CD4-positive, alpha-beta T cell treated with Interleukin-15 for 1 hour (primary cell): ENCODE measurements at regions not wholly inside any gene's neighbourhood (a gene's known extent, or its start where the extent isn't known, plus 50 kb on each side); places are given as distances from the start of the nearest gene placed in this dataset.

Experiments used
- DNase-seq: peaks from one replicate; pipeline ENCODE4 v3.0.0-alpha.2; 2020

DNA sequence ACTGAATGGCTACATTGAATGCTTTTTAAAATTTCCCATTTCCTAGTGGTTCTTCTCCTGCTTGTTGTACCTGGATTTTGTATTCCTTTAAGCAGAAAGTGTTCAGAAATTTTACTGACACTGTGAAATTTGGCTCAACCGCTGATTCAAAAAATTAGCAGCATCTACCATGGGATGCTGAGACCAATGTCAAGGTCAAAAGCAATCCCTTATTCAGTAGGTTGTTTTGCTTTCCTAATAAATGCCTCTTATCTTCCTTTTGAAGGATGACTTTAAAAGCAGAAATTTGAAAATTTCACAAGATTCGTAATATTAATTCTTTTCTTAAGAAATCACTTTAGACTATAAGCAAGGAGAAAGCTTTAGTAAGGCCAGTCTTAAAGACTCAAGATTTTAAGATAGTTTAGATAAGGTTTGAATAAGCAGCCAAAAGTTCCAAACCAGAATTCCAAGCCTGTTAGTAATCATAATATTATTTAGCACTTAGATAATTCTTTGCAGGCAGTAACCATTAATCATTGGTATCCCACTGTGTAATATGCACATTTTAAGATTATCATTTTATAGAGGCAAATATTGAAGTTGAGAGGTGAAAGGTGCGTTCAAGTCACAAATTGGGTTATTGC is 508.8 kb downstream of the ANKRD50 start:
- no peak for DNase-seq

DNA sequence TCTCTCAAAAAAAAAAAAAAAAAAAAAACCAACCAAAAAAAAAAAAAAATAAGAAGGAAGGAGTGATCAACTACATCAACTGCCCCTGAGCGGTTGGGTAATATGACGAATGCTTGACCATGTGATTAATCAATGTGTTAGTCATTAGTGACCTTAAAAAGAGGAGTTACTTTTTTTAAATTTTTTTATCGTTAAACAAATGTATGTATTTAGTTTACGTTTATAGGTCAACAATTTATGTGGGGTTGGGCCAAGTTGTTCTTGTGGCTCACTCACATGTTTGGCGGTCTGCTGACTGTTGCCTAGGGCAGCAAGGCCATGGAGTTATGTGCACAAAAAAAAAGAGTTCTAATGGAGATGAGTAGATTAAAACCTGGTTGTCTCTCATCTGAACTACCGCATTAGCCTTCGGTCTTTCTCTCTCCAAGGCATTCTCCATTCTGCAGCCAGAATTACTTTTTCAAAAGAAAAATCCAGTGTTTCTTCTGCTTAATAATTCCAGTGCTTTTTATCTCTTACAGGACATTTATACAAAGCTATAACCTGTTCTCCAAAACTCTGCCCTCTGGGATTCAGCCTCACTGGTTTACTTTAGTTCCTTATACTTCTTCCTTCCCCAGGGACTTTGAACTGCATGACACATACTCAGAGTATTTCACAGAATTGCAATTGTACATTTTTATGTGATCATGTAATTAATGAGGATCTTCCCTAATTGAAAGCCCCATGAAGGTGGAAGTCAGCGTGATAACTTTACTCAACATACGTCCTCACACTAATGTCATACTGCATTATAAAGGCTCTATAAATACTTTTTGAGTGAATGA is 505.5 kb downstream of the ANKRD50 start:
- DNase-seq: no peak

DNA sequence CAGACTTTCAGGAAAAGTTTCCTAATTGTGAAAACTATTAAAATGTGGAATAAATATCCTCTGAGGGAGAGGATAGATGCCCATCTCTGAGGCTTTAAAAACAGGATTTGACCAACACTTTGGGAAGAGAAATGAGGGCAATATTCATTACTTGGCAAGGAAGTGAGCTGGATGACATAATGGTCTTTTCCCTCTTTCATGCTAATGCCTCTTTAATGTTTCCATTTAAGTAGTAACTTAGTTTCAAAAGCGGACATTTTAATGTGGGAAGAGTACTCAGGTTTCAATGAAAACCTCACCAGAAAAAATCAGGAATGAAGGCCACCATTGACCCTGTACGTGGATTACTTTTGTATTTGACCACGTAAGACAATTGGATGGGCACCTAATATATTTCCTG is 503.3 kb downstream of the ANKRD50 start:
- no peak for DNase-seq

DNA sequence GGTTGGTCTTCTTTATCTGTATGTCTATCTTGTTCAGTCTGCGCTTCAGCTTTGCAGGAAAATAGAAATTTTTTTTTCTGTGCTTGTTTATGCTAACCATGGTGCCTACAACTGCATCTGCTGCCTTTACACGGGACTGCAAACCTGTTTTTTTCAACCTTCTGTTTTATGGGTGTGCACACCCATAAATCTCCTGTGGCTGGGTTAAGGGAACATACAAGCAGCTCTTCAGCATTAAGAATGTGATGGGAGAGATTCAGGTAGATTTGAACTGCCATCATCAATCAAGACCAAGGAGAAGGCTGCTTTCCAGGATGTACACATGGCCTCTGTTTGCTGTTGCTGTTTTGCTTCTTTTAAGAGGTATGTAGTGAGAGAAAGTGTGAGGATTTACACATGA is 502.9 kb downstream of the ANKRD50 start:
- no peak for DNase-seq

DNA sequence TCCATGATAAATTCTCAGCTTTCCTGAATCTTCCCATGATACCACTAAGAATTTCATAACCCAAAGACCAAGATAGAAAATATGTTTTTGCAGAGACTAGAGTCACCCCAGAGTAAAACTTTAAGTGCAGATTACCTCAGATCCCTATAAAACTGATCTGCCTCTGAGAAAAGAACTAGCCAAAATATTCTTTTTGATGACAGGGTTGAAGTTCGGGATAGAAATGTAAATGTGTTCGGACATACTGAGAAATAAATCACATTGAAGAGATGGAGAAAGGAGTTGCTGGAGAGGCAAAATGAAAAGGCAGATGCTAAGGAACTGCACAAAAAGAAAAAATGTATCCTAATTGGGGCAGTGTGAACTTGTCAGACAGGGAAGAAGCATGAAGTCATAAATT is 501.8 kb downstream of the ANKRD50 start:
- DNase-seq: no peak

DNA sequence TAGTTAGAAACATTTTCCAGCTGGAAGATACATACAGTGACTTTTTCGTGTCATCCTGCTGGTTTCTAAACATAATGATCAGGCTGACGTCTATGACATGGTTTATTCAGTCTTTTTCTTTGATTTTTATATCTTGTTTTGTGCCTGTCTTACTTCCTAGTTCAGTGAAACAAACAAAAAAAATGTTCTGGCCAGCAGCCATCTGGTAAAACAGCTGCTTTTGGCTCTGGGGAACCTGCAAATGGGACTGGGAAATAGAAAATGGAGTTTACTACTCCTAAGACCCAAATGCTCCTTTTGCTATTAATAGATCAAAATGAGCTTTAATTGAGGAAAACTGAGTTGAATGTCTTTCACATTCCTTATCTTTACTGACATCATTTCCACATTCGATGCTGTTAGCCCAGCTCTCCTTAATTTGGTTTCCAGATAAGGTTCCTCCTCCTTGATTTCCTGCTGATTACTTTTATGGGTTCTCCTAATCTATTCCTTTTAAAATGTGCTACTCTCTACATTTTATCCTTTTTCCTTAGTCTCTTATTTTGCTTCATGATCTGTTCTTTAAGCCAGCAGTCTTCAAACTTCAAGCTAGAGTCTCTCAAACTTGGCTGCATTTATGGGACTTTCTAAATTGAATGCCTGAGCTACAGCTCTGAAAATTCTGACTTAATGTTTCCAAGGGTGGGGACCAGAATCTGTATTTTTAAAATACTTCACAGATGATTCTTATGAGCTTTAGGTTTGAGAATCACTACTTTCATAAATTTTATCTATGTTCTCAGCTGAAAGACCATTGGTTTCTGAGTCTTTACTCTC is 499.5 kb downstream of the ANKRD50 start:
- no peak for DNase-seq

DNA sequence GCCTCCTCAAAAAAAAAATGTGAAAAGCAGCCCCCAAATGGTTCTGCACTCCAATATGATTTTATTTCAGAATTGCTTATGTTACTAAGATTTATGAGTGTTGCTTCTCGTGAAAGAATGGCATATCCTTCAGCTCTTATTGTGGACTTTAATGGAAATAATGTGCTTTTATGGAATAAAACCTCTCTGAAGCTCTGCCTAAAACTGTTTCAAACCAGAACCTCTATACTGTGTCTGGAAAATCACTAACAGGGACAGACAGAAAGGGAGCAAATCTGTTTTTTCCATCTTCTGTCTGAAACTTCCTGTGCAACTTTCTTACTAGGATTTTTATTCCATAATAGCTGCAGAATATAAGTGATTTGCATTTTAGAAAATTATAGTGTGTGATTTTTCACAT is 493.1 kb downstream of the ANKRD50 start:
- no peak for DNase-seq

DNA sequence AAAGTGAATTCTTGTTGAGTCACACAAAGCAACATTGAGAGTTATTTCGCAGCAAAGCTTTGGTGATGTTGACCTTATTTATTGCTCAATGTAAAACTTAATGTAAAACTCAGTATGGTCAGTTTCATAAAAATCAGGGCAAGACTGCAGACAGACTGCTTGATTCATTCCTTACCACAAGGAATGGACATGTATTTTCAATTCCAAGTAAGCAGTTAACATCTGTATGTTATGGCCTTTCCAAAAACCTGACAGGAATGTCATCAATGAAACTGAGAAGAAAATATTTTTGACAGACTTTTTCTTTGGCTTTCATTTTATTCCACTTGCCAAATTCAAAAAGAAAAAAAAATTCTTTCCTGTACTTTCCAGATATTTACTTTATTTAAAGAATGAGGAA is 488.3 kb downstream of the ANKRD50 start:
- no peak for DNase-seq

DNA sequence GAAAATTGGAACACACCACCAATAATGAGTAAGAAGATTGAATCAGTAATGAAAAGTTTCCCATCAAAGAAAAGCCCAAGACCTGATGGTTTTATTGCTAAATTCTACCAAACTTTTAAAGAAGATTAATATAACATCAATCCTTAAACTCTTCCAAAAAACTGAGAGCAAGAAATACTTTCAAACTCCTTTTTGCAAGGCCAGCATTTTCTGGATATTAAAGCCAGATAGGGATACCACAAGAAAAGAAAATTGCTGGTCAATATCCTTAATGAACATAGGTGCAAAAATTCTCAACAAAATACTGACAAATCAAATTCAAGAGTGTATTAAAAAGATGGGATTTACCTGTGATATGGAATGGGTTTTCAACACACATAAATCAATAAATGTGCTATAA is 484.6 kb downstream of the ANKRD50 start:
- DNase-seq: no peak

DNA sequence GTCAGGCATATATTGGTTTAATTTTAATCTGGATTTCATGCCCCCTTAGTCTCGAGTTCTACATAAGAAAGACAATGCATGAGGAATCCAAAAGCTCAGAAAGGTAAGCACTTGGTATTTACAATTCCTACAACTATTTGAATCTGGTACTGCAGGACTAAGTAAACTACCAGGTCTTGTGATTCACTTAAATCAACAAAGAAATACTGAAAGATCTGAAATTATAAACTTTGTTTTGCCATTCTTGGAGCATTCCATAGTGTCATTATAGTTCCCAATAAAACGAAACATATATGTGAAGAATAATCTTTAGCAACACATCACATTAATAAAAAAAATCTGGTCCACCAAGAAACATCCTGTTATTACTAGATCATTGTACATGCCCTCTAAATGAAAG is 482.3 kb downstream of the ANKRD50 start:
- DNase-seq: no peak

DNA sequence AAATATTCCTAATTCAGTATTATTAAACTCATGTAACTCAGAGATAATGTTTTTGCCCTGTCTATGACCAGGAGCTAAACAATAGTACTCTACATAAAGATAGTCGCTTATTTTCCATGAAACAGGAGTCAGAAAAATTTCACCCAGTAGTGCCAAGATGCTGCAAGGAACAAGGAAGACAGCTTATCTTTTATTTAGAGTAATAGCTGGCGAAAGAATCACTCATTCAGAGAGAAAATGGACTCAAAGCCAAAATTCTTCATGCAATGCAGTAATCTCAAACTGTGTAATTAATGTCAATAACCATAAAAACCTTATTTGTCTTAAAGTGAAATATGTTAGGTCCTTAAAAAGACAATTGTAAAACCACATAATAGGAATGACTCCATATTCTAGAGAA is 477.8 kb downstream of the ANKRD50 start:
- no peak for DNase-seq

DNA sequence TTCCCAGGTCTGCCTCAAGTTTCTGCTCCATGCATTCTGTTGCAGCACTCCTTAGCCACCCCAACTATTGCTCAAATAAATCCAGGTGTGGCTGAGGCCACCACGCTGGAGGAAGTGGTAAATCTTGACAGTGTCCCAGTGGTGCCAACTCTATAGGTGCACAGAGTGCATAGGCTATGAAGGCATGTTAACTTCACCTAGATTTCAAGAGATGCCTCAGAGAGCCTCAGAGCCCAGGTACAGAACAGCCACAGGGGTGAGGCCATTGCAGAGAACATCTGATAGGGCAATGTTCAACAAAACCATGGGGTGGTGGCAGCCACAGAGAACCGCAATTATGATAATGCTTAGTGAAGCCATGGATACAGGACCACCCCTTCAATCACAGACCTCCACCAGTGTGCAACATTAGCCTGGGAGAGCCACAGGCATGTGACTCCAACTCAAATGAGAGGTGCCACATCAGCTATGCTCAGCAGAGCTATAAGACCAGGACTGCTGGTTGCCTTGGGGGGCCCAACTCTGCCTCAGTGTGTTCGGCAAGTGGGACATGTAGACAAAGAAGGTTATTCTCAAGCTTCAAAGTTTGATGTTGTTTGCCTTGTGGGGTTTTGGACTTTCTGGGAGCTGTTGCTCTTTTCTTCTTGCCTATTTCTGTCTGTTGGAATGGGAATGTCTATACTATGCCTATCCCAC is 468.7 kb downstream of the ANKRD50 start:
- no peak for DNase-seq

DNA sequence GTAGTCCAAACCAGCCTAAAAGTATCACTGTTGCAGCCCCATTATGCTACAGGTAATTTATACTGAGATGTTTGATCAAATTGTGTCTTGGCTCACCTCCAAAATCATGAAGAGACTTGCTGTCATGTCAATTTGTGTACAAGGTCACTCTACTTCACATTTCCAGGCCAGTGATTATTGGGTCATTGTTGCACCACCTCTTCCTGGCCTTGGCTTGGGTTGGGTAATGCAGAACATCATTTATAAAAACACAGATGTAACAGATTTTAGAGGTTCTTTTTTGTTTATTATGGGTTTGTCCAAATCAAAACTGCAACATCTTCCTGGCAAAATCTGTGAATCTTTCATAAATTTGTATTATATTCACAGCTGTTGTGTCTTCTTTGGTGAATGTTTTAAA is 459.5 kb downstream of the ANKRD50 start:
- DNase-seq: no peak

DNA sequence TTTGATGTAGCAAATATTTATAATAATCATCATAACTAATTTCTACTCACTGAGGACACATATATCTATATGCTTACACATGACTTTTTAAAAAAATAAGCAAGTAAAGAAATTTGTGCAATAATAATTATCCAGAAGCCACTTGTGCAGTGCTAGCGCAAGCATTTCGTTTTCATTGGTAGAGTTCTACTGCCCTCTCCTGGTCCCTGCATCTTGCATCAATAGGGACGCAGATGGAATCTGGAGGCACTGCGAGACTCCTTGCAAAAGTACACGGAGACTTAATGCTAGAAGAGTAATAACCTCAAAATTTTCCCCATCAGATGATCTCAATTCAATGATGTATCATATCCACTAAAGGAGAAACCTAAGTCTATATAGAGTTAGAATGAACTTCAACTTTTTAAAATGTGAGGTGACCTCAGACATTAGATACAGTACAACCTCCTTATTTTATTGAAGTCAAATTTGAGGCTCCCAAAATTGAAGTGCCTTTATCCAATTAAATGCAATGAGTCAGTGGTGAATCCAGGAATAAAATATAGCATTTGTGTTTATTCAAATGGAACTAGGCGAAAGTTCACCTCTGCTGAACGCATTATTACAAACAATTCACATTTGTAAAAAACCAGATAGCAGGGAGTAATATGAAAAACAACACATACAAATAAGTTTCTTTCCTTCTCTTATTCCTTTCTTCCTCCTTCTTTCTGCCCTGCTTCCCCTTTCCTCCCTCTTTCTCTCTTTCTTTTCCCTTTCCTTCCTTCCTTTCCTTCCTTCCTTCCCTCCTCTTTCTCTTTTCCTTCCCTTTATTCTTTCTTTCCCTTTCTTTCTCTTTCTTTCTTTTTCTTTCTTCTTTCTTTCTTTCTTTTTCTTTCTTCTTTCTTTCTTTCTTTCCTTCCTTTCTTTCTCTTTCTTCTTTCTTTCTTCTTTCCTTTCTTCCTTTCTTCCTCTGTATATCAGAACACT is 450.0 kb downstream of the ANKRD50 start:
- no peak for DNase-seq

DNA sequence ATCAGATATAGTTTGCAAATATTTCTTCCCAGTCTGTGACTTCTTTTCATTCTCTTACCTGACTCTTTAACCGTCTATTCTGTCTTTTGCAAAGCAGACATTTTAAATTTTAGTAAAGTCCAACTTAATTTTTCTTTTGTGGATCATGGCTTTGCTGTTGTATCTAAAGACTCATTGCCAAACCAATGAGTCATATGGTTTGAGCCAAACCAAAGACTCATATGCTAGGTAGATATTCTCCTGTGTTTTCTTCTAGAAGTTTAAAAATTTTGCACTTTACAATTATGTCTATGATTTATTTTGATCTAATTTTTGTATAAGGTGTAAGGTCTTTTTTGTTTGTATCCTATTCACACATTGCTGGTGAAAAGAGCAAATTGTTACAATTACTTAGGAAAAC is 446.8 kb downstream of the ANKRD50 start:
- no peak for DNase-seq

DNA sequence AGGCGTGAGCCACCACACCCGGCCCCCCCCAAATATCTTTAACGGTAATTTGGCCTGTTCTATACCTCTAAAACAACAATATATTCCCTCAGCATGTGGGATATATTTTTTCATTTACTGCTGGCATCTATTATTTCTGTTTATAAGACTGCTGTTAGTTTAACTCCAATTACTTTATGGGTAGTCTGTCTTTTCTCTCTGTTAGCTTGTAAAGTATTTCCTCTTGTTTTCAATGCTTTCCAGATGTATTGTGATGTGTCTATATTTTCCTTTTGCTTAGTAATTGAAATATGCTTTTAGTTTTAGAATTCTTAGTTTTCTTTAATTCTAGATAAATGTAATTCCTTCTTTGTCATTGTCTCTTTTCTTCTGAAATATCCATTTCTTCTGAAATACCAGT is 445.8 kb downstream of the ANKRD50 start:
- DNase-seq: no peak

DNA sequence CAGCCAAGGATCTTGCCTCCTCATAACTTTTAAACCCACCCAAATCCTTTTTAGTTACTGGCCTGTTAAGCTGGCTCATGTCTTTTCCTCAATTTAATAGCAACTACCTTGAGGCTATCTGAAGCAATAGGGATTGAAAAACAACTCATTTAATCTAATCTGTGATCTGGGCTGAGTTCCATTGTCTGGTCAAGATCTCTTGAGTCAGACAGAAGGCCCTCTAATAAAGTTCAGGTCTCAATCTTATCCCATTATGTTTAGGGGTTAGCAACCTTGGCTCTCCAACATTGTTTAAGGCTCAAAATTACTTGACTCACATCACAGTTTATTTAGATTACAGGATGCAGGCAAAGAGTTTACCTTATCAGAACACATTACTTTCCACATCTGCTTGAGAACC is 436.1 kb downstream of the ANKRD50 start:
- DNase-seq: no peak

DNA sequence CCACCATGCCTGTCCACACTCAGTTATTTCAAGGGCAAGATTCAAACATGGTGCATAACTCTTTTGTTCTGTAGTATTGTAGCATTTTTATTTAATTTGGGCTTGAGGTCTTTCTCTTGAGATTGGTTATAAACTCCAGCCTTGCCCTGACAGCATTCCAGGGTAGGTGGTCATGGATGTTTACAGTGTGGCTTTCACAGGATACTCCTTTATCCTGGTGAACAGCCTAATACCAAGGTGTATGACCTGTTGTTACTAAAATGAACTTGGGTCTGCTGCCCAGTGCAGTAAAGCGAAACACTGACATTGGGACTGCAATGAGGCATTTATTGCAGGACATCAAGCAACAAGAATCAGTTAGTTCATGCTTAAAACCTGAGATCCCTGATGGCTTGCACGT is 434.8 kb downstream of the ANKRD50 start:
- DNase-seq: no peak

DNA sequence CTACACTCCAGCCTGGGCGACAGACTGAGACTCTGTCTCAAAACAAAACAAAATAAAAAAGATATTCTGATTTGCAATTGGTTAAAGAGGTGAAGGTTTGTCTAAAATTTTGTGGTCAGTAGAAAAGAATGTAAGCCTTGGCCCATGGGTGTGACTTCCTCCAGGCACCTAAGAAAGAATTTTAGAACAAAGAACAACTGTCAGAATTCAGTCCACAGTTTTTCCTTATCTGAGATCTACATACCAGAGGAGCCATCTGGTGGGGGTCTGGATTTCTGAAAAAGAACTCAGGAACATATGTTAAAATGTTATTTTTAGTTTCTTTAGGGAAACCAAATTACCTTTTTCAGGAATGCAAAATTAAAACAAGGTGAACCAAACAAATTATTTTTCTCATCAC is 434.1 kb downstream of the ANKRD50 start:
- DNase-seq: no peak

DNA sequence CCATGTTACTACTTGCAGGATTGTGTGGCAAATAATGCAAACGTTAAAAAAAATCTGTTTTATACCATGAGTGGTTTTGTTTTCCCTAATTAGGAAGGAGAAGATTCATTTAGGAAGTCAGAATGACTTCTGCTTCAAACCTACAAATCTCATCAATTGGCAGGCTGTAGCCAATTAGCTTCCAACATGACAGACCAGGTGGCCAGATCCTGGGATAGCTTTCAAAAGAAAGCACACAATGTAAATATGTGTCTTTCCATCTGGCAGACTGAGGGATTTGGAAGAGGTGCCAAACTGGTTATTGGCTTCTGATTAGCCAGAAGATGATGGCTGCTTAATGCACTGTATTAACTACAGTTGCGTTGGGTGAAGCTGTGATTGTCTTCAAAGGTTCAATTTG is 432.8 kb downstream of the ANKRD50 start:
- DNase-seq: no peak

DNA sequence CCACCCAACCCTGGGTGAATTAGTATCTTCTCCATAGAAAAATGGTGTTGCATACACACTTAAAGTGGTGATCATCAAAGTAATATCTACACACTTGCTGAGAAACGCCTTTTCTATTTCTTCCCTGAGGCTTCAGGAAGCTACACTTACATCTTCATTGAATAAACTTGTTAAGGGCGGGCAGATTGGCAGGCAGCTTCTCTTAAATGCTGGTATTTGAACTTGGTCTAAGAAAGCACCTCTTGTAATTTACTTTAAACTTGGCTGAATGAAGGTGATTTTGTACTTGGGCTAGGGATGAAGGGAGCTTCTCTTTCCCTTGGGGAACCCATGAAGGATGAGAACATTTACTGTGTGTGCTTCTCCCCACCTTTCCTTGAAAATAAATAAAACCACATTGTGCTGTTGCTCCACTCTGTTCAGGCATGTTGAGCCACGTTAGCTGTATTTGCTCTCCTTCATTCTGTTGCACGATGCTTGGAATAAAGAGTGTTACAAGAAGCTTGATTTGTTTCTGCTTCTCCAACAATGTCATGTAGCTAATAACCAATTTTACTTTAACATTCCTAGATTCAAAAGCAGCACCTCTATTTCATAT is 430.1 kb downstream of the ANKRD50 start:
- DNase-seq: no peak
